ENCODE measurements at regions not wholly inside any gene's neighbourhood (a gene's known extent, or its start where the extent isn't known, plus 50 kb on each side); places are given as distances from the start of the nearest gene placed in this dataset.

DNA sequence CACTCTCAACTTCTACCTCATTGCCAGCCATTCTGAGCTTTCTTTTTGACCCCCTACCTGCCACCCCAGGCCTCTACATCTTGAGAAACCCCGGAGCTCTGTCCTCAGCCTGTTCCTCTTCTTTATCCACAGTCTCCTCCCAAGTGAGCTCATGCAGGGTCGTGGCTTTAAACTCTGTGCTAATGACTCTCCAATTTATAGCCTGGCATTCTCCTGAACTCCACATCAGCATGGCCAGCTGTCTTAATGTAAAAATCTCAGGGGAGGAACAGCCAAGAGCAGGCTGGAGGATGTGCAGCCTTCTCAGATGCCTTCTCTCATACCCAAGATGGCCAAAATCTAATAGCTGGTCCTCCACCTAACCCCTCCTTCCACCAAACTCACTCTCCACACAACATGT is 84.2 kb downstream of the CCDC185 start:
- no peak for ATAC-seq
- Mint-ChIP-seq H3K27me3 (peaks cover 64% of the 10 kb centered on the region), H3K4me3 (no peak overlapping the region), H3K36me3 (ENCODE audit: low read depth) (peaks cover 3% of the 10 kb centered on the region), H3K27ac (peak overlapping the region; percentile 32), H3K4me1 (peaks cover 14% of the 10 kb centered on the region)
- no peak for DNase-seq
- no peaks in the 10 kb centered on the region for H3K9me3 ChIP-seq (ENCODE audit: control insufficient read depth, low read length, poor library complexity, severe bottlenecking)

DNA sequence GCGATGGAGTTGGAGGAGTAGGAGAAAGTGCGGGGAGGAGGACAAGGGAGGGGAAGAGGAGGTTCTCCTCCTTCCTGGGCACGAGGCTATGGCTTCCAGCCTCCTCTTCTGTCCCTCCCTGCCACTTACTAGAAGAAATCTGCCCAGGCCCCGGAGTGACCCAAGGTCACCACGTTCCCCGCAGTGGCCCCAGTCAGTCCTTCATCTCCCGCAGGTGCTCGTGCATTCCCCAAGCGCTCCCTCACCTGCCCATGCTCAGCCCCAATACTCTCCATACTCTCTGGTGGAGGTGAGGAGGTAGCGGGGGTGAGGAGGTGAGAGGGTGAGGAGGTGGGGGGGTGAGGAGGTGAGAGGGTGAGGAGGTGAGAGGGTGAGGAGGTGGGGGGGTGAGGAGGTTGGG is 85.4 kb downstream of the CCDC185 start:
- H3K27ac Mint-ChIP-seq = no peak overlapping the region
- peaks cover 3% of the 10 kb centered on the region for H3K36me3 Mint-ChIP-seq (ENCODE audit: low read depth)
- peaks cover 17% of the 10 kb centered on the region for H3K4me1 Mint-ChIP-seq
- no peak for ATAC-seq
- H3K27me3 Mint-ChIP-seq = peaks cover 62% of the 10 kb centered on the region
- H3K9me3 ChIP-seq (ENCODE audit: control insufficient read depth, low read length, poor library complexity, severe bottlenecking) = no peaks in the 10 kb centered on the region
- no peak overlapping the region for H3K4me3 Mint-ChIP-seq
- DNase-seq = no peak

GRCh38 chr1:223479261-223479660 is 86.0 kb downstream of the CCDC185 start:
- no peak for ATAC-seq
- H3K9me3 ChIP-seq (ENCODE audit: control insufficient read depth, low read length, poor library complexity, severe bottlenecking) = no peaks in the 10 kb centered on the region
- peaks cover 22% of the 10 kb centered on the region for H3K4me1 Mint-ChIP-seq
- no peak for DNase-seq
- H3K27ac Mint-ChIP-seq = no peak overlapping the region
- peaks cover 56% of the 10 kb centered on the region for H3K27me3 Mint-ChIP-seq
- H3K4me3 Mint-ChIP-seq = no peak overlapping the region
- peaks cover 3% of the 10 kb centered on the region for H3K36me3 Mint-ChIP-seq (ENCODE audit: low read depth)

- ATAC-seq (no peak), DNase-seq (no peak)
- Mint-ChIP-seq H3K4me1 (peaks cover 22% of the 10 kb centered on the region), H3K36me3 (ENCODE audit: low read depth) (peaks cover 3% of the 10 kb centered on the region), H3K4me3 (no peak overlapping the region), H3K27me3 (peaks cover 52% of the 10 kb centered on the region), H3K27ac (no peak overlapping the region)
- no peaks in the 10 kb centered on the region for H3K9me3 ChIP-seq (ENCODE audit: control insufficient read depth, low read length, poor library complexity, severe bottlenecking)
These were observed 86.7 kb downstream of the CCDC185 start for GRCh38 chr1:223479718-223480425.

DNA sequence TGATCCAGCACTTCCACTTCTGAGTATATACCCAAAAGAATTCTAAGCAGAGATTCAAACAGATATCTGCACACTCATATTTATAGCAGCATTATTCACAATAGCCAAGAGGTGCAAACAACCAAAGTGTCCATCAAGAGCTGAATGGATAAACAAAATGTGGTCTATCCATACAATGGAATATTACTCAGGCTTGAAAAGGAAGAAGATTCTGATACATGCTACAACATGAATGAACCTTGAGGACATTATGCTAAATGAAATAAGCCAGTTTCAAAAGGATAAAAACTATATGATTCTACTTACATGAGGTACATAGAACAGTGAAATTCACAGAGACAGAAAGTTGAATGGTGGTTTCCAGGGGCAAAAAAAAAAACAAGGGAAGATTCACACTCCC is 88.9 kb downstream of the CCDC185 start:
- peaks cover 41% of the 10 kb centered on the region for H3K27me3 Mint-ChIP-seq
- H3K36me3 Mint-ChIP-seq (ENCODE audit: low read depth) = peaks cover 3% of the 10 kb centered on the region
- H3K27ac Mint-ChIP-seq = no peak overlapping the region
- H3K4me3 Mint-ChIP-seq = no peak overlapping the region
- peaks cover 21% of the 10 kb centered on the region for H3K4me1 Mint-ChIP-seq
- no peak for ATAC-seq
- H3K9me3 ChIP-seq (ENCODE audit: control insufficient read depth, low read length, poor library complexity, severe bottlenecking) = no peaks in the 10 kb centered on the region
- no peak for DNase-seq

DNA sequence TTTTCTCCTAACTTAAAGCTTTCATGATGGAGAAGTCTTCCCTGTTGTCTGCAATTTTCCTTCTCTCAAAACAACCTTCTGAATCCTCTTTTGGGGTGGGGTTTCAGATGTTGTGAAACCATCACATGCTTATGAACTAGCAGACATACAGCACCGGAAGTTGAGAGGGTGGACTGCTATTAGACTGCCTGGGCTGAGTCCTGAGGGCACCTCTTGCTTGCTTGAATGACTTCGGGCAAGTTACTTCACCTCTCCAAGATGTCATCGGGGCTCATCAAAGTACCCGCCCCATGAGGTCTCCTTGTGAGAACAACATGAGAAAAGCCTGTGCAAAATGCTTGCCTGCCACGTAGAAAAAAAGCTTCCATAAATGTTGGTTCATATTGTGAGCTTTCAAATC is 89.6 kb downstream of the CCDC185 start:
- Mint-ChIP-seq H3K27ac (peak overlapping the region; percentile 29), H3K36me3 (ENCODE audit: low read depth) (peaks cover 3% of the 10 kb centered on the region), H3K27me3 (peaks cover 34% of the 10 kb centered on the region), H3K4me1 (peaks cover 18% of the 10 kb centered on the region), H3K4me3 (no peak overlapping the region)
- DNase-seq (no peak), ATAC-seq (no peak)
- no peaks in the 10 kb centered on the region for H3K9me3 ChIP-seq (ENCODE audit: control insufficient read depth, low read length, poor library complexity, severe bottlenecking)

- peaks cover 27% of the 10 kb centered on the region for H3K27me3 Mint-ChIP-seq
- peaks cover 17% of the 10 kb centered on the region for H3K4me1 Mint-ChIP-seq
- peaks cover 3% of the 10 kb centered on the region for H3K36me3 Mint-ChIP-seq (ENCODE audit: low read depth)
- ATAC-seq = no peak
- H3K9me3 ChIP-seq (ENCODE audit: control insufficient read depth, low read length, poor library complexity, severe bottlenecking) = no peaks in the 10 kb centered on the region
- H3K27ac Mint-ChIP-seq = peak overlapping the region; percentile 49
- DNase-seq = no peak
- H3K4me3 Mint-ChIP-seq = no peak overlapping the region
These were observed 90.3 kb downstream of the CCDC185 start for GRCh38 chr1:223483511-223483910.

DNA sequence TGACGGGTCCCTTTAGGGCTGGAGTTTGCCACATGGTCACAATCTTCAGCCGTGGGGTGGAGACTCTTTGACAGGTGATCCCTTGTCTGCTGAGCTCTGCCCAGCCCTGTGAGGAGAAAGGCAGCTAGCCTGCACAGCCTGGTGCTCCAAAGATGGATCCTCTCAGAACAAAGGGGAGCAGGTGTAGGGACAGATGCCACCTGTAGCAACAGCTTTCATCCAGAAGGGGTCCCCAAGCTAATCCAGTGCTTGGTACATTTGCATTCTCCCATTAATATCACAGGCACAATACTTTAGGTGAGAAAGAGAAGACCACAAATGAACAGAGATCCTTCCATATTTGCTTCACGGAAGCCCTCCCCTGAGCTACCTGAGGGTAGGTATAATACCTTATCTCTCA is 93.2 kb downstream of the CCDC185 start:
- Mint-ChIP-seq H3K36me3 (ENCODE audit: low read depth) (no peaks in the 10 kb centered on the region), H3K4me1 (peaks cover 15% of the 10 kb centered on the region), H3K27me3 (peaks cover 7% of the 10 kb centered on the region), H3K4me3 (no peak overlapping the region), H3K27ac (peak overlapping the region; percentile 54)
- DNase-seq (no peak), ATAC-seq (no peak)
- no peaks in the 10 kb centered on the region for H3K9me3 ChIP-seq (ENCODE audit: control insufficient read depth, low read length, poor library complexity, severe bottlenecking)

- H3K27ac Mint-ChIP-seq = no peak overlapping the region
- DNase-seq (no peak), ATAC-seq (no peak)
- peaks cover 4% of the 10 kb centered on the region for H3K27me3 Mint-ChIP-seq
- no peaks in the 10 kb centered on the region for H3K9me3 ChIP-seq (ENCODE audit: control insufficient read depth, low read length, poor library complexity, severe bottlenecking)
- H3K36me3 Mint-ChIP-seq (ENCODE audit: low read depth) = no peaks in the 10 kb centered on the region
- H3K4me1 Mint-ChIP-seq = peaks cover 16% of the 10 kb centered on the region
- H3K4me3 Mint-ChIP-seq = no peak overlapping the region
These were observed 94.0 kb downstream of the CCDC185 start for GRCh38 chr1:223486932-223487886.

DNA sequence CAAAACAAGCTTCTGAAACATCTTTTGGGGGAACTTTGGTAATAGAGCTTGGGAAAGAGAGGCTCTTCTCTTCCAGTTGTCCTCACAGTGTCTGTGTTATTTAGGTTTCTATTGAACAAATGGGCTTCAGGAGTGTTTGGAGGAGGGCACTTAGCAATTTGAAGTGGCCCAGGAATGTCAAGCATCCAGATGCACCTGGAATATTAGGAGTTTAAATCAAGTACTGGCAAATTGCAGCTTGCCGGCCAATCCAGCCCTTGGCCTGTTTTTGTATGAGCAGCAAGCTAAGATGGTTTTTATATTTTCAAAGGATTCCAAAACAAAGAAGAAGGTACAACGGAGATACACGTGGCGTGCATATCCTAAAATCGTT is 94.7 kb downstream of the CCDC185 start:
- no peak overlapping the region for H3K27ac Mint-ChIP-seq
- no peak overlapping the region for H3K4me3 Mint-ChIP-seq
- peaks cover 4% of the 10 kb centered on the region for H3K27me3 Mint-ChIP-seq
- DNase-seq (no peak), ATAC-seq (no peak)
- H3K36me3 Mint-ChIP-seq (ENCODE audit: low read depth) = no peaks in the 10 kb centered on the region
- H3K4me1 Mint-ChIP-seq = peaks cover 12% of the 10 kb centered on the region
- H3K9me3 ChIP-seq (ENCODE audit: control insufficient read depth, low read length, poor library complexity, severe bottlenecking) = no peaks in the 10 kb centered on the region

DNA sequence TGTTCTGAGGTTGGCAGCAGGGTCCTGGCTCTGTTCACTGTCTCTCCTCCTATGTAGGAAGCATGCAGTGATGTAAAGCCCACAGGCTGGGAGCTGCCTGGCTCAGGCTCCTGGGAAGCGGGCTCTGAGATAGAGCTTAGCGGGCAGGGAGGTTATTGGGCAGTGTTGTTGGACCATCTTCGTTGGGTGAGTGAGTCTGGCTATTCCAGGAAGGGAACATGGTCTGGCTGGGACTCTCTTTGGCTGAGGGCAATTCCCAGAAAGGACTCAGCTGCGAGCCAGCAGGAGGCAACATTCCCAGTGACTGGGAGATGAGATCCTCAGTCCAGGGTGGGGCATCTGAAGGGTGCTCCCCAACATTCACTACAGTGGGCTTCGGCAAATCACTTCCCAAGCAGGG is 96.2 kb downstream of the CCDC185 start:
- DNase-seq (no peak), ATAC-seq (no peak)
- H3K4me3 Mint-ChIP-seq = no peak overlapping the region
- no peaks in the 10 kb centered on the region for H3K36me3 Mint-ChIP-seq (ENCODE audit: low read depth)
- peaks cover 6% of the 10 kb centered on the region for H3K4me1 Mint-ChIP-seq
- H3K9me3 ChIP-seq (ENCODE audit: control insufficient read depth, low read length, poor library complexity, severe bottlenecking) = no peaks in the 10 kb centered on the region
- H3K27ac Mint-ChIP-seq = no peak overlapping the region
- H3K27me3 Mint-ChIP-seq = peaks cover 4% of the 10 kb centered on the region

GRCh38 chr1:223490256-223490655 is 97.0 kb downstream of the CCDC185 start:
- H3K4me3 Mint-ChIP-seq = no peak overlapping the region
- ATAC-seq (no peak), DNase-seq (no peak)
- H3K9me3 ChIP-seq (ENCODE audit: control insufficient read depth, low read length, poor library complexity, severe bottlenecking) = no peaks in the 10 kb centered on the region
- peaks cover 4% of the 10 kb centered on the region for H3K27me3 Mint-ChIP-seq
- no peaks in the 10 kb centered on the region for H3K36me3 Mint-ChIP-seq (ENCODE audit: low read depth)
- no peak overlapping the region for H3K27ac Mint-ChIP-seq
- H3K4me1 Mint-ChIP-seq = peaks cover 6% of the 10 kb centered on the region

All from T-helper 17 cell (primary cell).